Activated gamma-delta T cell treated with anti-CD3 and anti-CD28 coated beads, Interleukin-2, amount 50 U/mL, for 16 hours (primary cell): ENCODE measurements at regions not wholly inside any gene's neighbourhood (a gene's known extent, or its start where the extent isn't known, plus 50 kb on each side); places are given as distances from the start of the nearest gene placed in this dataset.

Experiments used
- DNase-seq: peaks from one replicate; pipeline ENCODE4 v3.0.0-alpha.2; 2020; ENCODE audit warnings: low read depth

GRCh38 chr21:31566064-31566463 lies 93.4 kb upstream of the SOD1 start:
- no peak for DNase-seq

GRCh38 chr21:31564439-31564838 lies 95.1 kb upstream of the SOD1 start:
- DNase-seq, result no peak

- no peak for DNase-seq
Observed at GRCh38 chr21:31560479-31560878, 99.0 kb upstream of the SOD1 start.

GRCh38 chr21:31559368-31560119 lies 99.9 kb upstream of the SOD1 start:
- peak; percentile 86 for DNase-seq

- DNase-seq, result peak; percentile 84
Observed at GRCh38 chr21:31558962-31559367, 100.5 kb upstream of the SOD1 start.

- peak; percentile 7 for DNase-seq
Observed at GRCh38 chr21:31558189-31558961, 101.1 kb upstream of the SOD1 start.

GRCh38 chr21:31557421-31558188 lies 101.9 kb upstream of the SOD1 start:
- DNase-seq, result no peak

- DNase-seq, result no peak
Observed at GRCh38 chr21:31556662-31557061, 102.8 kb upstream of the SOD1 start.

GRCh38 chr21:31555741-31556191 lies 103.7 kb upstream of the SOD1 start:
- no peak for DNase-seq

- no peak for DNase-seq
Observed at GRCh38 chr21:31554511-31555022, 104.9 kb upstream of the SOD1 start.

- no peak for DNase-seq
Observed at GRCh38 chr21:31553926-31554325, 105.6 kb upstream of the SOD1 start.

- no peak for DNase-seq
Observed at GRCh38 chr21:31553461-31553860, 106.0 kb upstream of the SOD1 start.

GRCh38 chr21:31552826-31553225 lies 106.7 kb upstream of the SOD1 start:
- DNase-seq, result no peak

- no peak for DNase-seq
Observed at GRCh38 chr21:31550070-31550469, 109.4 kb upstream of the SOD1 start.

- no peak for DNase-seq
Observed at GRCh38 chr21:31548688-31549087, 110.8 kb upstream of the SOD1 start.

GRCh38 chr21:31546443-31547170 lies 112.9 kb upstream of the SOD1 start:
- no peak for DNase-seq

GRCh38 chr21:31545036-31545435 lies 114.5 kb upstream of the SOD1 start:
- DNase-seq, result no peak

- no peak for DNase-seq
Observed at GRCh38 chr21:31543191-31543590, 116.3 kb upstream of the SOD1 start.

- no peak for DNase-seq
Observed at GRCh38 chr21:31538816-31539215, 120.7 kb upstream of the SOD1 start.

GRCh38 chr21:31537872-31538576 lies 121.5 kb upstream of the SOD1 start:
- no peak for DNase-seq

GRCh38 chr21:31536138-31536537 lies 123.4 kb upstream of the SOD1 start:
- DNase-seq, result no peak
